Panc1 (cell line): ENCODE measurements at regions not wholly inside any gene's neighbourhood (a gene's known extent, or its start where the extent isn't known, plus 50 kb on each side); places are given as distances from the start of the nearest gene placed in this dataset.

Experiments
- POLR2AphosphoS5 ChIP-seq: IDR thresholded peaks from 2 replicates; pipeline ENCODE4 v1.6.1; 2012; ENCODE audit warnings: mild to moderate bottlenecking, low read depth, low read length, moderate library complexity
- SIN3A ChIP-seq: IDR thresholded peaks from 2 replicates; pipeline ENCODE4 v1.6.1; 2012; ENCODE audit warnings: low read depth, mild to moderate bottlenecking, low read length, moderate library complexity, borderline replicate concordance; ENCODE audit not compliant: insufficient read depth
- TCF7L2 ChIP-seq: IDR thresholded peaks from 2 replicates; pipeline ENCODE4 v1.6.1; 2011; ENCODE audit warnings: mild to moderate bottlenecking, low read depth, low read length, inconsistent platforms
- TF ChIP-seq, protein P1 (sequence below), 2 experiments: IDR thresholded peaks; 2 replicates each; pipeline ENCODE4 v1.6.1; 2011 to 2012; ENCODE audit warnings: low read depth in 2 of 2, control low read depth in 1 of 2, low read length in 1 of 2, mild to moderate bottlenecking in 1 of 2, moderate library complexity in 1 of 2; ENCODE audit not compliant: insufficient read depth in 1 of 2
- TF ChIP-seq, protein P2 (sequence below): fragments of 450-650 bp; IDR thresholded peaks from 2 replicates; pipeline ENCODE4 v1.5.1; 2017; ENCODE audit warnings: mild to moderate bottlenecking

DNA sequence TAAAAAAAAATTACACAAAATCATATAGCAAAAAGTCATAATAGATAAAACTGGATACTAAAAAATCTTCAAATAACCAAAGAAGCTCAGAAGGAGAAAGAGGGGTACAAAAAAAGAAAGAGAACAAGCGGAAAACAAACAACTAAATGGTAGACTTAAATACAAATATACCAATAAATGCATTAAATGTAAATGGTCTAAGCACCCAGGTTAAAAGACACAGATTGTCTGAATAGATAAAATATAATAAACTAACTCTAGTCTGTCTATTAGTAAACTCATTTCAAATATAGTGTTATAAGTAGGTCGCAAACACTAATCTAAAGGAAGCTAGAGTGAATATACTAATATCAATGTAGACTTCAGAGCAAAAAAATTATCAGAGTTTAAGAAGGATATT, 357.4 kb downstream of the METTL4 start:
- TF ChIP-seq, protein P1, sequence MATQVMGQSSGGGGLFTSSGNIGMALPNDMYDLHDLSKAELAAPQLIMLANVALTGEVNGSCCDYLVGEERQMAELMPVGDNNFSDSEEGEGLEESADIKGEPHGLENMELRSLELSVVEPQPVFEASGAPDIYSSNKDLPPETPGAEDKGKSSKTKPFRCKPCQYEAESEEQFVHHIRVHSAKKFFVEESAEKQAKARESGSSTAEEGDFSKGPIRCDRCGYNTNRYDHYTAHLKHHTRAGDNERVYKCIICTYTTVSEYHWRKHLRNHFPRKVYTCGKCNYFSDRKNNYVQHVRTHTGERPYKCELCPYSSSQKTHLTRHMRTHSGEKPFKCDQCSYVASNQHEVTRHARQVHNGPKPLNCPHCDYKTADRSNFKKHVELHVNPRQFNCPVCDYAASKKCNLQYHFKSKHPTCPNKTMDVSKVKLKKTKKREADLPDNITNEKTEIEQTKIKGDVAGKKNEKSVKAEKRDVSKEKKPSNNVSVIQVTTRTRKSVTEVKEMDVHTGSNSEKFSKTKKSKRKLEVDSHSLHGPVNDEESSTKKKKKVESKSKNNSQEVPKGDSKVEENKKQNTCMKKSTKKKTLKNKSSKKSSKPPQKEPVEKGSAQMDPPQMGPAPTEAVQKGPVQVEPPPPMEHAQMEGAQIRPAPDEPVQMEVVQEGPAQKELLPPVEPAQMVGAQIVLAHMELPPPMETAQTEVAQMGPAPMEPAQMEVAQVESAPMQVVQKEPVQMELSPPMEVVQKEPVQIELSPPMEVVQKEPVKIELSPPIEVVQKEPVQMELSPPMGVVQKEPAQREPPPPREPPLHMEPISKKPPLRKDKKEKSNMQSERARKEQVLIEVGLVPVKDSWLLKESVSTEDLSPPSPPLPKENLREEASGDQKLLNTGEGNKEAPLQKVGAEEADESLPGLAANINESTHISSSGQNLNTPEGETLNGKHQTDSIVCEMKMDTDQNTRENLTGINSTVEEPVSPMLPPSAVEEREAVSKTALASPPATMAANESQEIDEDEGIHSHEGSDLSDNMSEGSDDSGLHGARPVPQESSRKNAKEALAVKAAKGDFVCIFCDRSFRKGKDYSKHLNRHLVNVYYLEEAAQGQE (IDR thresholded peaks at IDR 0.05; ENCODE audit: insufficient read depth in 1 of 2, low read depth in 2 of 2, low read length in 1 of 2) = no peak
- TF ChIP-seq TCF7L2 = no peak
- TF ChIP-seq POLR2AphosphoS5 = no peak
- TF ChIP-seq, protein P2, sequence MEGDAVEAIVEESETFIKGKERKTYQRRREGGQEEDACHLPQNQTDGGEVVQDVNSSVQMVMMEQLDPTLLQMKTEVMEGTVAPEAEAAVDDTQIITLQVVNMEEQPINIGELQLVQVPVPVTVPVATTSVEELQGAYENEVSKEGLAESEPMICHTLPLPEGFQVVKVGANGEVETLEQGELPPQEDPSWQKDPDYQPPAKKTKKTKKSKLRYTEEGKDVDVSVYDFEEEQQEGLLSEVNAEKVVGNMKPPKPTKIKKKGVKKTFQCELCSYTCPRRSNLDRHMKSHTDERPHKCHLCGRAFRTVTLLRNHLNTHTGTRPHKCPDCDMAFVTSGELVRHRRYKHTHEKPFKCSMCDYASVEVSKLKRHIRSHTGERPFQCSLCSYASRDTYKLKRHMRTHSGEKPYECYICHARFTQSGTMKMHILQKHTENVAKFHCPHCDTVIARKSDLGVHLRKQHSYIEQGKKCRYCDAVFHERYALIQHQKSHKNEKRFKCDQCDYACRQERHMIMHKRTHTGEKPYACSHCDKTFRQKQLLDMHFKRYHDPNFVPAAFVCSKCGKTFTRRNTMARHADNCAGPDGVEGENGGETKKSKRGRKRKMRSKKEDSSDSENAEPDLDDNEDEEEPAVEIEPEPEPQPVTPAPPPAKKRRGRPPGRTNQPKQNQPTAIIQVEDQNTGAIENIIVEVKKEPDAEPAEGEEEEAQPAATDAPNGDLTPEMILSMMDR = no peak
- no peak for TF ChIP-seq SIN3A
